ENCODE measurements at regions not wholly inside any gene's neighbourhood (a gene's known extent, or its start where the extent isn't known, plus 50 kb on each side); places are given as distances from the start of the nearest gene placed in this dataset.

DNA sequence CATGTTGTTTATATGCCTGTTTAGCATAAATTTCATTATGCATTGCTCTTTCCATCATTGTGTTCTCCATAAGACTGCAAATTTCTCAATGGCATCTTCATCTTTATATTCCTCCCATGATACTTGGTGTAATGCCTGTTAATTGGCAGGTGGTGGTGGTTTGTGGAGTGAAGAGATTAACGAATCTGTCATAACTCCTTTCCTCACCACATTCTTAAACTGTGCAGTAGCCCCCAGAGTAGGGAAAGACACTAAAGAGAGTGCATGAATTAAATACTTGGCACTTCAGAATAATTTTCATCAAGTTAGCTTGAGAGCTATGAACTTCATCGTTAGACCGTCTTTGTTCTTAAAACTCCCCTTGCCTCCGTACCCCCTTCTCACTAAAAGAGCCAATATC lies 329.7 kb downstream of the HS3ST3B1 start:
- no peak for TF ChIP-seq EP300 (IDR thresholded peaks at IDR 0.05; ENCODE audit: borderline replicate concordance)
- no peak for TF ChIP-seq EGR1 (IDR thresholded peaks at IDR 0.05)

DNA sequence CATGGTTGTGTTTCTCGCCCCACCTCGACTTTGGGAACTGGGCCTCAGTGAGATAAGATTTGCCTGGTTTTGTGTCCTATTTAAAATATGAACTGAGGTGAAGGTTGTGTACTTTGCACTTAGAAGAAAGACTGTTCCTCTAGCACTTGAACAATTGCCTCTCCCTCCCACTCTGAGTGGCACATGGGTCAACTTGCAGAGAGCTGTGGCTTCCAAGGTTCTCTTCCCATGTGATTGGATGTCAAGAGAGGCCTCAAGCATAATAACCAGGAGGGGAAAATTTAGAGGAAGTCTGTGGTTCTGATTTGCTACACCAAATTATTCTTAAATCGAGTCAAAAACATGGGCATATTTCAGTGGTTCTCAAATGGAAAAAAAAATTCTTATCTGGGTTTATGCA lies 329.2 kb downstream of the HS3ST3B1 start:
- no peak for TF ChIP-seq ZBTB7A (IDR thresholded peaks at IDR 0.05; ENCODE audit: low read depth)
- TF ChIP-seq, protein P1, sequence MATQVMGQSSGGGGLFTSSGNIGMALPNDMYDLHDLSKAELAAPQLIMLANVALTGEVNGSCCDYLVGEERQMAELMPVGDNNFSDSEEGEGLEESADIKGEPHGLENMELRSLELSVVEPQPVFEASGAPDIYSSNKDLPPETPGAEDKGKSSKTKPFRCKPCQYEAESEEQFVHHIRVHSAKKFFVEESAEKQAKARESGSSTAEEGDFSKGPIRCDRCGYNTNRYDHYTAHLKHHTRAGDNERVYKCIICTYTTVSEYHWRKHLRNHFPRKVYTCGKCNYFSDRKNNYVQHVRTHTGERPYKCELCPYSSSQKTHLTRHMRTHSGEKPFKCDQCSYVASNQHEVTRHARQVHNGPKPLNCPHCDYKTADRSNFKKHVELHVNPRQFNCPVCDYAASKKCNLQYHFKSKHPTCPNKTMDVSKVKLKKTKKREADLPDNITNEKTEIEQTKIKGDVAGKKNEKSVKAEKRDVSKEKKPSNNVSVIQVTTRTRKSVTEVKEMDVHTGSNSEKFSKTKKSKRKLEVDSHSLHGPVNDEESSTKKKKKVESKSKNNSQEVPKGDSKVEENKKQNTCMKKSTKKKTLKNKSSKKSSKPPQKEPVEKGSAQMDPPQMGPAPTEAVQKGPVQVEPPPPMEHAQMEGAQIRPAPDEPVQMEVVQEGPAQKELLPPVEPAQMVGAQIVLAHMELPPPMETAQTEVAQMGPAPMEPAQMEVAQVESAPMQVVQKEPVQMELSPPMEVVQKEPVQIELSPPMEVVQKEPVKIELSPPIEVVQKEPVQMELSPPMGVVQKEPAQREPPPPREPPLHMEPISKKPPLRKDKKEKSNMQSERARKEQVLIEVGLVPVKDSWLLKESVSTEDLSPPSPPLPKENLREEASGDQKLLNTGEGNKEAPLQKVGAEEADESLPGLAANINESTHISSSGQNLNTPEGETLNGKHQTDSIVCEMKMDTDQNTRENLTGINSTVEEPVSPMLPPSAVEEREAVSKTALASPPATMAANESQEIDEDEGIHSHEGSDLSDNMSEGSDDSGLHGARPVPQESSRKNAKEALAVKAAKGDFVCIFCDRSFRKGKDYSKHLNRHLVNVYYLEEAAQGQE (IDR thresholded peaks at IDR 0.05; ENCODE audit: low read depth): no peak
- TF ChIP-seq FOXM1 (IDR thresholded peaks at IDR 0.05; ENCODE audit: borderline replicate concordance, low read depth): no peak
- no peak for TF ChIP-seq RAD21 (IDR thresholded peaks at IDR 0.05; ENCODE audit: low read depth)
- TF ChIP-seq, protein P2, sequence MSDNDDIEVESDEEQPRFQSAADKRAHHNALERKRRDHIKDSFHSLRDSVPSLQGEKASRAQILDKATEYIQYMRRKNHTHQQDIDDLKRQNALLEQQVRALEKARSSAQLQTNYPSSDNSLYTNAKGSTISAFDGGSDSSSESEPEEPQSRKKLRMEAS (IDR thresholded peaks at IDR 0.05): no peak
- TF ChIP-seq CEBPB (IDR thresholded peaks at IDR 0.05): no peak
- TF ChIP-seq YY1 (IDR thresholded peaks at IDR 0.05; ENCODE audit: low read depth): no peak
- TF ChIP-seq EP300 (IDR thresholded peaks at IDR 0.05; ENCODE audit: borderline replicate concordance): no peak
- TF ChIP-seq TAF1 (IDR thresholded peaks at IDR 0.05; ENCODE audit: low read depth): no peak
- TF ChIP-seq, protein P3, sequence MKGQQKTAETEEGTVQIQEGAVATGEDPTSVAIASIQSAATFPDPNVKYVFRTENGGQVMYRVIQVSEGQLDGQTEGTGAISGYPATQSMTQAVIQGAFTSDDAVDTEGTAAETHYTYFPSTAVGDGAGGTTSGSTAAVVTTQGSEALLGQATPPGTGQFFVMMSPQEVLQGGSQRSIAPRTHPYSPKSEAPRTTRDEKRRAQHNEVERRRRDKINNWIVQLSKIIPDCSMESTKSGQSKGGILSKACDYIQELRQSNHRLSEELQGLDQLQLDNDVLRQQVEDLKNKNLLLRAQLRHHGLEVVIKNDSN (IDR thresholded peaks at IDR 0.05): no peak
- TF ChIP-seq TEAD4 (IDR thresholded peaks at IDR 0.05): no peak

DNA sequence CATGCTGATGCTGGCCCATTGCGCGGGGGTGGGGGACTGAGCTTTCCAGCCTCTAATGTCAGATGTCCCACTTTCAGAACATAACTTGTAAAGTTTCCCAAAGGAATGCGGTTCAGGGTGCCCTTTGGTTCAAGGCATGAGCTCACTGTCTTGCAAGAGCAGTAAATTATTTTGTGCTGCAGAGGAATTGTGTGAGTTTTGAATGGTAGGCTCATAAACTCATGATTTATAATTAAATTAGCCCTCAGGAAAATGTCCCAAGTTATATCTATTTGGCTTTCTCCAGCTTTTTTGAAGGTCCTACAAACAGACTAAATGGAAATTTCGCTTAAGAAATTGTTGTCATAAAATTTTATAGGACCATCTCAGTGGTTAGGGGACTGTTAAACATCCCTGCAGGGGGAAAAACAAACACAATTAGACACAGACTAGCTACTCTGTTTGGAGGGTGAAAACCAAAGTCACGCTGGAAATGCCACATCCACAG lies 321.8 kb downstream of the HS3ST3B1 start:
- TF ChIP-seq EGR1 (IDR thresholded peaks at IDR 0.05): no peak
- TF ChIP-seq FOXM1 (IDR thresholded peaks at IDR 0.05; ENCODE audit: borderline replicate concordance, low read depth): no peak
- TF ChIP-seq TCF12 (IDR thresholded peaks at IDR 0.05; ENCODE audit: low read depth): no peak
- TF ChIP-seq, protein P3 (IDR thresholded peaks at IDR 0.05): no peak
- TF ChIP-seq, protein P1 (IDR thresholded peaks at IDR 0.05; ENCODE audit: low read depth): no peak
- no peak for TF ChIP-seq EP300 (IDR thresholded peaks at IDR 0.05; ENCODE audit: borderline replicate concordance)
- TF ChIP-seq TEAD4 (IDR thresholded peaks at IDR 0.05): no peak
- TF ChIP-seq ZBTB7A (IDR thresholded peaks at IDR 0.05; ENCODE audit: low read depth): no peak
- no peak for TF ChIP-seq YY1 (IDR thresholded peaks at IDR 0.05; ENCODE audit: low read depth)
- no peak for TF ChIP-seq NFIC (IDR thresholded peaks at IDR 0.05)
- TF ChIP-seq RAD21 (IDR thresholded peaks at IDR 0.05; ENCODE audit: low read depth): no peak
- TF ChIP-seq CREB1 (IDR thresholded peaks at IDR 0.05; ENCODE audit: low read depth): no peak

DNA sequence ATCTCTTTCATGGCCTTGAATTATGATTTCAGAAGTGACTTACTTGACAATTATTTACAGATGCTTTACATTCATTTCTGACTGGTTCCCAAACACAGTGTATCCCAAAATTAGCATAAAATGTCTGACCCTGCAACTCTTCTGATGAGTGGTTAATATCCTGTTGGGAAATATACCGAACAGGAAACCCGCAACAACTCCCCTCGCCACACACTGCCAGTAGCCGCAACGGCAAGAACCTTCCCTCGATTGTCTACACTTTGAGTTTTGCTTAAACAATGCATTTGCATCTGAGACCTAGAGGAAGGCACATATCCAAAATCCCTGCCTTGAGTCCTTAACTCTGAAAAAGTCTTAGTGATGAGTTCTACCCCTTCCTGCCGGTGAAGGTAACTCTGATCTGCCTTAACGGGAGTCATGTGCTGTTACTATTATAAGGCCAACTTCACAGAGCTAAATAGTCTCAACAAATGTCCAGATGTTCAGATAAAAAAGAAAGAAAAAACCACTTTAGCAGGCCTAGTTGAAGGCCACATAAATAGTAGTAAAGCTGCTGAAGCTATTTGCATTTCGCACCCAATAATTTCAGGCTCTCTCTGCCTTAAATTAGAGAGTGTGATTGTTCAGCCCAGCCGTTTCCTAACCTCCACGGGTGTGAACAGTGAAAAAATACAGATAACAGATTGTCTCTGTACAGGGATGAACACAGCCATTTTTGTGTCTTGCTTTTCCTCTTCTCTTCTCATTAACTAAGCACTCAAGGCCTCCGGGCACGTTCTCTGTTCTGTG lies 321.1 kb downstream of the HS3ST3B1 start:
- TF ChIP-seq TEAD4 (IDR thresholded peaks at IDR 0.05) (no peak), ZBTB7A (IDR thresholded peaks at IDR 0.05; ENCODE audit: low read depth) (no peak), CREB1 (IDR thresholded peaks at IDR 0.05; ENCODE audit: low read depth) (no peak), RAD21 (IDR thresholded peaks at IDR 0.05; ENCODE audit: low read depth) (no peak), TAF1 (IDR thresholded peaks at IDR 0.05; ENCODE audit: low read depth) (no peak), TCF12 (IDR thresholded peaks at IDR 0.05; ENCODE audit: low read depth) (no peak), NFIC (IDR thresholded peaks at IDR 0.05) (no peak), EP300 (IDR thresholded peaks at IDR 0.05; ENCODE audit: borderline replicate concordance) (no peak), CEBPB (IDR thresholded peaks at IDR 0.05) (no peak), FOXM1 (IDR thresholded peaks at IDR 0.05; ENCODE audit: borderline replicate concordance, low read depth) (no peak), EGR1 (IDR thresholded peaks at IDR 0.05) (no peak), YY1 (IDR thresholded peaks at IDR 0.05; ENCODE audit: low read depth) (no peak)
- TF ChIP-seq, protein P1 (IDR thresholded peaks at IDR 0.05; ENCODE audit: low read depth): no peak
- TF ChIP-seq, protein P3 (IDR thresholded peaks at IDR 0.05): no peak
- TF ChIP-seq, protein P2 (IDR thresholded peaks at IDR 0.05): no peak

All from Ishikawa (cell line).